Mesendoderm (in vitro differentiated cells): ENCODE measurements at regions not wholly inside any gene's neighbourhood (a gene's known extent, or its start where the extent isn't known, plus 50 kb on each side); places are given as distances from the start of the nearest gene placed in this dataset.

Experiments
- DNase-seq: peaks from one replicate; pipeline ENCODE4 v3.0.0; 2013
- H2AK5ac ChIP-seq: 2 replicates; pipeline ENCODE4 v1.6.1; 2013; ENCODE audit warnings: low read length, inconsistent platforms
- H2BK120ac ChIP-seq: 2 replicates; pipeline ENCODE4 v1.6.1; 2013; ENCODE audit warnings: low read depth, mild to moderate bottlenecking, low read length, moderate library complexity, mixed read lengths
- H2BK15ac ChIP-seq: replicated peaks from 2 replicates; pipeline ENCODE4 v1.6.1; 2013; ENCODE audit warnings: low read depth, mild to moderate bottlenecking, moderate library complexity
- H2BK5ac ChIP-seq: 2 replicates; pipeline ENCODE4 v1.6.1; 2013; ENCODE audit warnings: low read length, inconsistent platforms
- H3K18ac ChIP-seq: 2 replicates; pipeline ENCODE4 v1.6.1; 2013; ENCODE audit warnings: mild to moderate bottlenecking, low read length, mixed read lengths
- H3K23ac ChIP-seq: one replicate; pipeline ENCODE4 v1.6.1; 2013; ENCODE audit warnings: low read length
- H3K27ac ChIP-seq: 2 replicates; pipeline ENCODE4 v1.5.1; 2013; ENCODE audit warnings: low read depth, mild to moderate bottlenecking, inconsistent platforms, low read length, moderate library complexity
- H3K27me3 ChIP-seq: 2 replicates; pipeline ENCODE4 v1.6.1; 2013; ENCODE audit warnings: low read length, control low read depth, mild to moderate bottlenecking, inconsistent platforms; ENCODE audit not compliant: insufficient read depth, poor library complexity
- H3K36me3 ChIP-seq: 2 replicates; pipeline ENCODE4 v1.6.1; 2013; ENCODE audit warnings: low read length, inconsistent platforms; ENCODE audit not compliant: control insufficient read depth, insufficient read depth
- H3K4ac ChIP-seq: one replicate; pipeline ENCODE4 v1.6.1; 2013; ENCODE audit warnings: low read depth, mild to moderate bottlenecking, low read length, moderate library complexity
- H3K4me1 ChIP-seq: 2 replicates; pipeline ENCODE4 v1.6.1; 2013; ENCODE audit warnings: low read depth, low read length, inconsistent platforms; ENCODE audit not compliant: control insufficient read depth
- H3K4me2 ChIP-seq: 2 replicates; pipeline ENCODE4 v1.6.1; 2013; ENCODE audit warnings: low read length
- H3K4me3 ChIP-seq: 2 replicates; pipeline ENCODE4 v1.5.1; 2013; ENCODE audit warnings: mild to moderate bottlenecking, low read length
- H3K56ac ChIP-seq: one replicate; pipeline ENCODE4 v1.6.1; 2013; ENCODE audit warnings: low read length
- H3K79me1 ChIP-seq: 2 replicates; pipeline ENCODE4 v1.6.1; 2013; ENCODE audit warnings: low read length, inconsistent platforms
- H3K79me2 ChIP-seq: 2 replicates; pipeline ENCODE4 v1.6.1; 2013; ENCODE audit warnings: mild to moderate bottlenecking, low read length; ENCODE audit not compliant: control insufficient read depth, insufficient read depth
- H3K9ac ChIP-seq: 2 replicates; pipeline ENCODE4 v1.6.1; 2013; ENCODE audit warnings: low read length, inconsistent platforms
- H4K5ac ChIP-seq: one replicate; pipeline ENCODE4 v1.6.1; 2013; ENCODE audit warnings: low read length
- H4K8ac ChIP-seq: one replicate; pipeline ENCODE4 v1.6.1; 2013; ENCODE audit warnings: low read depth, mild to moderate bottlenecking, control low read depth, low read length, moderate library complexity
- WGBS: extraction: QIAGEN DNeasy Blood & Tissue Kit; methylation state at CpG from one replicate; pipeline ENCODE4 v1.1.7; 2013; ENCODE audit warnings: low lambda C conversion rate, missing lambda C conversion rate; ENCODE audit not compliant: insufficient coverage; ENCODE audit errors: extremely low coverage; 5-methylcytosine and 5-hydroxymethylcytosine counted together

- no peaks in the 10 kb centered on the region for H3K27me3 ChIP-seq
- no peak overlapping the region for H3K27ac ChIP-seq
- no CpG with 5 or more reads among the region's 1 CpG for WGBS
- H4K8ac ChIP-seq = no peak overlapping the region
- H2BK5ac ChIP-seq = no peak overlapping the region
- H3K36me3 ChIP-seq = no peaks in the 10 kb centered on the region
- no peak overlapping the region for H3K4ac ChIP-seq
- no peak overlapping the region for H3K18ac ChIP-seq
- no peak overlapping the region for H4K5ac ChIP-seq
- H3K4me2 ChIP-seq = no peak overlapping the region
- H3K79me2 ChIP-seq = no peaks in the 10 kb centered on the region
- H2BK15ac ChIP-seq = no peak overlapping the region
- H3K56ac ChIP-seq = no peak overlapping the region
- no peaks in the 10 kb centered on the region for H3K4me1 ChIP-seq
- peak; percentile 38 for DNase-seq
- no peak overlapping the region for H3K4me3 ChIP-seq
- no peak overlapping the region for H2BK120ac ChIP-seq
- no peak overlapping the region for H3K9ac ChIP-seq
- H2AK5ac ChIP-seq = no peak overlapping the region
- no peaks in the 10 kb centered on the region for H3K79me1 ChIP-seq
- no peak overlapping the region for H3K23ac ChIP-seq
These were observed 531.9 kb downstream of the GRIN2A start for GRCh38 chr16:9650284-9650683.

DNA sequence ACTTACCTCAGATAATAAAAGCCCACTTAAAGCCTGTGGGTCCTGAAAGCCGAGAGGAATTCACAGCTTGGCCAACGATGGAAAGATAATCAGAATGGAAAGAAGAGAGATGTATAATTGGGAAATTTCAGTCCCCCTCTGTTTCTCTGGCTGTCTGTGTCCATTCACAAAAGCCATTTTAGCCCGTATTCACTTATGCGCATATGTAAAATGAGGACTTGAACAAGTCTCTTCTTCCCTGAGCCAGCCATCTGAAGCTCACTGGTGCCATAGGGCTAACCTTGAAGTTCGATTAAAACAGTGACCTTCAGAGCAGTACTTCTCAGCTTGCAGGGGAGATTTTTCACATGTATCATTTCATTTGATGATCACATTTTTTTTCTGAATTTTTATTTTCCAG is 527.2 kb downstream of the GRIN2A start:
- Histone ChIP-seq H3K4me1 (peaks cover 5% of the 10 kb centered on the region), H3K23ac (no peak overlapping the region), H3K4ac (no peak overlapping the region), H3K9ac (no peak overlapping the region), H3K56ac (no peak overlapping the region), H3K18ac (no peak overlapping the region), H3K27ac (no peak overlapping the region), H3K79me2 (no peaks in the 10 kb centered on the region), H2BK15ac (no peak overlapping the region), H3K27me3 (no peaks in the 10 kb centered on the region), H3K4me3 (no peak overlapping the region), H2BK120ac (no peak overlapping the region), H4K8ac (no peak overlapping the region), H3K36me3 (no peaks in the 10 kb centered on the region), H4K5ac (no peak overlapping the region), H2BK5ac (no peak overlapping the region), H3K79me1 (no peaks in the 10 kb centered on the region), H2AK5ac (no peak overlapping the region), H3K4me2 (no peak overlapping the region)
- DNase-seq = no peak
- no CpG with 5 or more reads among the region's 5 CpGs for WGBS

- Histone ChIP-seq H3K56ac (no peak overlapping the region), H3K27ac (no peak overlapping the region), H2AK5ac (no peak overlapping the region), H3K9ac (no peak overlapping the region), H3K4me1 (peaks cover 5% of the 10 kb centered on the region), H3K36me3 (no peaks in the 10 kb centered on the region), H3K23ac (no peak overlapping the region), H2BK15ac (no peak overlapping the region), H4K8ac (no peak overlapping the region), H3K18ac (no peak overlapping the region), H3K79me2 (no peaks in the 10 kb centered on the region), H3K79me1 (no peaks in the 10 kb centered on the region), H4K5ac (no peak overlapping the region), H3K4me2 (no peak overlapping the region), H3K4me3 (no peak overlapping the region), H3K4ac (no peak overlapping the region), H3K27me3 (no peaks in the 10 kb centered on the region), H2BK5ac (no peak overlapping the region), H2BK120ac (no peak overlapping the region)
- WGBS = no CpG with 5 or more reads among the region's 3 CpGs
- DNase-seq = peak; percentile 48
These were observed 524.6 kb downstream of the GRIN2A start for GRCh38 chr16:9657641-9658040.

- Histone ChIP-seq H3K79me2 (no peaks in the 10 kb centered on the region), H3K9ac (no peak overlapping the region), H3K36me3 (no peaks in the 10 kb centered on the region), H3K27me3 (no peaks in the 10 kb centered on the region), H3K18ac (no peak overlapping the region), H3K4ac (no peak overlapping the region), H3K79me1 (no peaks in the 10 kb centered on the region), H4K5ac (no peak overlapping the region), H3K23ac (no peak overlapping the region), H4K8ac (no peak overlapping the region), H2BK5ac (no peak overlapping the region), H3K4me3 (no peak overlapping the region), H3K4me2 (no peak overlapping the region), H2BK120ac (no peak overlapping the region), H3K27ac (no peak overlapping the region), H2AK5ac (no peak overlapping the region), H3K4me1 (peaks cover 5% of the 10 kb centered on the region), H3K56ac (no peak overlapping the region), H2BK15ac (no peak overlapping the region)
- DNase-seq = peak; percentile 38
- no CpG with 5 or more reads among the region's 4 CpGs for WGBS
These were observed 524.1 kb downstream of the GRIN2A start for GRCh38 chr16:9658164-9658563.

GRCh38 chr16:9658586-9658985 is 523.6 kb downstream of the GRIN2A start:
- Histone ChIP-seq H4K8ac (no peak overlapping the region), H3K79me1 (no peaks in the 10 kb centered on the region), H3K79me2 (no peaks in the 10 kb centered on the region), H3K4me3 (no peak overlapping the region), H3K23ac (no peak overlapping the region), H3K36me3 (no peaks in the 10 kb centered on the region), H2BK15ac (no peak overlapping the region), H3K9ac (no peak overlapping the region), H2BK120ac (no peak overlapping the region), H3K27ac (no peak overlapping the region), H3K4me2 (no peak overlapping the region), H2BK5ac (no peak overlapping the region), H4K5ac (no peak overlapping the region), H3K56ac (no peak overlapping the region), H3K4ac (no peak overlapping the region), H3K27me3 (no peaks in the 10 kb centered on the region), H3K18ac (no peak overlapping the region), H3K4me1 (peaks cover 5% of the 10 kb centered on the region), H2AK5ac (no peak overlapping the region)
- DNase-seq = no peak
- no CpG with 5 or more reads among the region's 5 CpGs for WGBS

- Histone ChIP-seq H3K9ac (no peak overlapping the region), H3K27me3 (no peaks in the 10 kb centered on the region), H2BK120ac (no peak overlapping the region), H4K5ac (no peak overlapping the region), H3K4ac (no peak overlapping the region), H3K27ac (no peak overlapping the region), H3K79me2 (no peaks in the 10 kb centered on the region), H4K8ac (no peak overlapping the region), H2BK5ac (no peak overlapping the region), H2BK15ac (no peak overlapping the region), H2AK5ac (no peak overlapping the region), H3K79me1 (no peaks in the 10 kb centered on the region), H3K4me1 (peaks cover 5% of the 10 kb centered on the region), H3K18ac (no peak overlapping the region), H3K36me3 (no peaks in the 10 kb centered on the region), H3K4me2 (no peak overlapping the region), H3K23ac (no peak overlapping the region), H3K4me3 (no peak overlapping the region), H3K56ac (no peak overlapping the region)
- no peak for DNase-seq
- WGBS = no CpG with 5 or more reads among the region's 6 CpGs
These were observed 521.3 kb downstream of the GRIN2A start for GRCh38 chr16:9660898-9661297.
